ENCODE measurements at regions not wholly inside any gene's neighbourhood (a gene's known extent, or its start where the extent isn't known, plus 50 kb on each side); places are given as distances from the start of the nearest gene placed in this dataset.

DNA sequence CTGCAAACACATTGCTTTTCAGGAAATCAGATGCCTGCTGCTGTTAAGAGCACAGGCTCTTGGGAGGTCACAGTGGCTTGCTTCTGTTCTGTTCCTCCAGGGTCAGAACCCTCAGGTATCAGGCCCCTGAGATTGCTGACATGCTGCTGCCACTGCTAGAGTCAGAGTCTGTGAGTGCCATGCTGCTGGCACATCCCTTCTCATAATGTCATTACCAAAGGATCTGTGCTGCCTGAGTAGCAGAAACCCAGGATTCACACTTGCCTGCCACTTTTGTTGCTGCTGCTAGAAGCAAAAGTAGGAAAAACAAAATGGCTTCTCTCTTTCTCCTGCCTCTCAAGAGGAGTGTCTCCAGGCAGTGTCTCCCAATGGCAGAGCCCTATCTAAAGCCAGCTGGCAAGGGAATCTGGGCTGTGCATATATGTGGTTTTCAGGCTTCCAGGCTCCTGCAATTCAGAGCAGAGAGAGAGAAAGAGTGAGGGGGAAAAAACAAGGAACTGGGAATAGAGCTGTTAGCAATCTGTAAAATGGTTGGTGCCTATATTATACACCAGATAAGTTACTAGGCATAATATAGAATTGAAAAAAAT is 180.3 kb downstream of the MYCN start:
- TF ChIP-seq, protein P1, sequence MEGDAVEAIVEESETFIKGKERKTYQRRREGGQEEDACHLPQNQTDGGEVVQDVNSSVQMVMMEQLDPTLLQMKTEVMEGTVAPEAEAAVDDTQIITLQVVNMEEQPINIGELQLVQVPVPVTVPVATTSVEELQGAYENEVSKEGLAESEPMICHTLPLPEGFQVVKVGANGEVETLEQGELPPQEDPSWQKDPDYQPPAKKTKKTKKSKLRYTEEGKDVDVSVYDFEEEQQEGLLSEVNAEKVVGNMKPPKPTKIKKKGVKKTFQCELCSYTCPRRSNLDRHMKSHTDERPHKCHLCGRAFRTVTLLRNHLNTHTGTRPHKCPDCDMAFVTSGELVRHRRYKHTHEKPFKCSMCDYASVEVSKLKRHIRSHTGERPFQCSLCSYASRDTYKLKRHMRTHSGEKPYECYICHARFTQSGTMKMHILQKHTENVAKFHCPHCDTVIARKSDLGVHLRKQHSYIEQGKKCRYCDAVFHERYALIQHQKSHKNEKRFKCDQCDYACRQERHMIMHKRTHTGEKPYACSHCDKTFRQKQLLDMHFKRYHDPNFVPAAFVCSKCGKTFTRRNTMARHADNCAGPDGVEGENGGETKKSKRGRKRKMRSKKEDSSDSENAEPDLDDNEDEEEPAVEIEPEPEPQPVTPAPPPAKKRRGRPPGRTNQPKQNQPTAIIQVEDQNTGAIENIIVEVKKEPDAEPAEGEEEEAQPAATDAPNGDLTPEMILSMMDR (conservative IDR thresholded peaks at IDR 0.05; ENCODE audit: low read depth, low read length) = no peak
- no peak for TF ChIP-seq CEBPB (IDR thresholded peaks at IDR 0.05; ENCODE audit: low read depth, low read length)
- TF ChIP-seq SMC3 (IDR thresholded peaks at IDR 0.05; ENCODE audit: low read depth, low read length) = no peak
- TF ChIP-seq MAFK (IDR thresholded peaks at IDR 0.05; ENCODE audit: low read depth, low read length) = no peak
- TF ChIP-seq MXI1 (IDR thresholded peaks at IDR 0.05; ENCODE audit: borderline replicate concordance, low read depth, low read length) = no peak
- TF ChIP-seq POLR2A (IDR thresholded peaks at IDR 0.05; ENCODE audit: low read depth, low read length) = no peak
- TF ChIP-seq USF2 (IDR thresholded peaks at IDR 0.05; ENCODE audit: low read depth, low read length) = no peak
- no peak for TF ChIP-seq CHD1 (IDR thresholded peaks at IDR 0.05; ENCODE audit: low read depth, low read length)
- TF ChIP-seq RCOR1 (IDR thresholded peaks at IDR 0.05; ENCODE audit: insufficient replicate concordance, low read length) = no peak
- no peak for TF ChIP-seq FOS (IDR thresholded peaks at IDR 0.05; ENCODE audit: low read depth, low read length)

All from IMR-90 (cell line).